Activated T-helper 1 cell treated with anti-CD3 and anti-CD28 coated beads, Interleukin-12 subunit alpha, Interleukin-12 subunit beta, Interleukin-2, Interleukin-4 antibody, amounts not matched to agents 30 ng/mL and 10 ng/mL and 1 ng/mL, durations not matched to agents 14 hours and 24 hours and 36 hours (primary cell): ENCODE measurements at regions not wholly inside any gene's neighbourhood (a gene's known extent, or its start where the extent isn't known, plus 50 kb on each side); places are given as distances from the start of the nearest gene placed in this dataset.

Source experiments
- DNase-seq: peaks from one replicate; pipeline ENCODE4 v3.0.0; 2021; ENCODE audit warnings: low spot score
- H3K27ac Mint-ChIP-seq: one replicate; pipeline ENCODE4 v1.8.0; 2021; ENCODE audit warnings: mild to moderate bottlenecking, mixed read lengths
- H3K27me3 Mint-ChIP-seq: one replicate; pipeline ENCODE4 v1.8.0; 2022; ENCODE audit warnings: mild to moderate bottlenecking, moderate library complexity, mixed read lengths; ENCODE audit not compliant: insufficient read depth
- H3K36me3 Mint-ChIP-seq: one replicate; pipeline ENCODE4 v1.8.0; 2021; ENCODE audit warnings: low read depth, mixed read lengths
- H3K4me1 Mint-ChIP-seq: one replicate; pipeline ENCODE4 v1.8.0; 2021; ENCODE audit warnings: low read depth, mixed read lengths
- H3K4me3 Mint-ChIP-seq: one replicate; pipeline ENCODE4 v1.8.0; 2021; ENCODE audit warnings: mild to moderate bottlenecking, moderate library complexity, mixed read lengths
- H3K9me3 Mint-ChIP-seq: one replicate; pipeline ENCODE4 v1.8.0; 2021; ENCODE audit warnings: mixed read lengths
- intact Hi-C: fragments of 100-400 bp; cut with micrococcal nuclease; formaldehyde crosslinking; loops from one replicate; pipeline ENCODE4 v1.15.1; 2024

DNA sequence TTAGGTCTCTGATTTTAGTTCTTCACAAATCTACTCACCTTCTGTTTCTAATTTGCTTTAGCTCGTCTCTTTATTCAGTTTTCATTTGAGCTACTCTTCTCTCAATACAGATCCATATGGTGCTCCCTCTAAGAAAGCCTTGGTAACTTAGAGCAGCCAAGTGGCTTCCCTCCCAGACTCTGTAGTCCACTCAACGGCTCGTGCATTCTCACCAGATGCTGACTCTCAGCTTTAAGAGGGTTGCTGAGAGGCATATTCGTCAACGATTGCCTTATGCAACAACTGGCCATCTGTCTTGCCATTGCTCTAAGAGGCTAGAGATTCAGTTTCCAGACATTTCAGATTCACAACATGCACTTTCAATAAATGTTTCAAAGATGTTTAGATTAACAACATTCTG, 785.8 kb upstream of the SLC10A2 start:
- Mint-ChIP-seq H3K4me1 (no peaks in the 10 kb centered on the region), H3K27ac (no peak overlapping the region), H3K27me3 (no peaks in the 10 kb centered on the region), H3K9me3 (peaks cover 7% of the 10 kb centered on the region), H3K36me3 (no peaks in the 10 kb centered on the region), H3K4me3 (no peak overlapping the region)
- intact Hi-C loops: no loop called here
- no peak for DNase-seq

DNA sequence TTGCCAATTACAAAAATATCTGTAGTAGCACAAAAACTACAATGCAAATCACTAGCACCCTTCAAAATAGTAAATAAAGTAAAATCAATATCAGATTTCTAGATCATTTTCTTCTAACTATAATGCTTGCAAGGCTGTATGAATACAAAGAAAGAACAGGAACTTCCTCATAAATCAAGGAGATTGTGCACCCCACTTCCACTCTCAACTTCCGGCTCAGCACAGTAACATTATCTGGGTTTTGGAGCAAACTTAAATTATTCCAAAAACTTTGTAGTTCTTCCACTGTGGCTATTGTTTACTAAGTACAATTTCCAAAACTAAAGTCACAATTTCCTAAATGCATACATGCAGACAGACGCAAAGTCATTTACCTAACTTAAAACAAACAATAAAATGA, 778.3 kb upstream of the SLC10A2 start:
- intact Hi-C loops: no loop called here
- Mint-ChIP-seq H3K4me3 (no peak overlapping the region), H3K4me1 (no peaks in the 10 kb centered on the region), H3K27ac (no peak overlapping the region), H3K9me3 (peaks cover 5% of the 10 kb centered on the region), H3K27me3 (no peaks in the 10 kb centered on the region), H3K36me3 (no peaks in the 10 kb centered on the region)
- DNase-seq: no peak

DNA sequence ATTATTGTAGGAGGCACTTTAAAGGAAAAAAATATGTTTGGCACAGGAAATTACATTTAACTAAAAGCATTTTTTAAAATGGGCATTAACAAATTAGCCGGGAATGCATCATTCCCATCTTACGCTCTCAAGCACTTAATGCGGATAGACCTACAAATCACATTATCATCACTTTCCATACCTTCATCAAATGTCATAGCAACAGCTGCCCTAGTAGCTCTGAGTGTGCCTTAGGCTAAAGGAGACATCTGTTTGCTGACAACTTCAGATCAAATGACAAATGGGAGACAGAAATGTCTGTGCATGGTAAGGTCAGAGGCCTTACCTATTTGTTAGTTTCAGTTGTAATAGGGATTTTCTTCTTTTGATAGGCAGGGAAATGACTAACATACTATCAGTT, 773.2 kb upstream of the SLC10A2 start:
- H3K27me3 Mint-ChIP-seq: no peaks in the 10 kb centered on the region
- DNase-seq: no peak
- intact Hi-C loops: no loop called here
- no peaks in the 10 kb centered on the region for H3K9me3 Mint-ChIP-seq
- no peak overlapping the region for H3K27ac Mint-ChIP-seq
- no peaks in the 10 kb centered on the region for H3K4me1 Mint-ChIP-seq
- H3K36me3 Mint-ChIP-seq: no peaks in the 10 kb centered on the region
- no peak overlapping the region for H3K4me3 Mint-ChIP-seq

DNA sequence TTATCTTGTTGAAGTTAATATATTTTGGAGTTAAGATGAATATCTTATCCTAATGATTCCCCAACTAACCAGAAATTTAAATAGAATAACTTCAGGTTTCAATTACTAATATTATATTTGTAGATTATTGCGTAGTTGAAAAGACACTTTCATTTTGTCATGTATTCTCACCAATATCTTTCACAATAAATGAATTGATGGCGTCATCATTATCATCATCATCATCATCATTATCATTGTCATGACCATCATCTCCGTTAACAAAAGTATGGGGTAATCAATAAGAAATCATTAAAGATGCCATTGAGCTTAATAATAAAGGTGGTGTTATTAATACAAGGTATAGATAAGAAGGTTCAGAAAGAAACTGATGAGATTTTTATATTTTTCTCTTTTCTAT, 768.8 kb upstream of the SLC10A2 start:
- Mint-ChIP-seq H3K4me3 (no peak overlapping the region), H3K4me1 (no peaks in the 10 kb centered on the region), H3K36me3 (no peaks in the 10 kb centered on the region), H3K27ac (no peak overlapping the region), H3K9me3 (peaks cover 4% of the 10 kb centered on the region), H3K27me3 (no peaks in the 10 kb centered on the region)
- no peak for DNase-seq
- intact Hi-C loops: no loop called here

GRCh38 chr13:103833294-103833852, 767.2 kb upstream of the SLC10A2 start:
- Mint-ChIP-seq H3K4me1 (no peaks in the 10 kb centered on the region), H3K9me3 (peaks cover 8% of the 10 kb centered on the region), H3K27me3 (no peaks in the 10 kb centered on the region), H3K36me3 (no peaks in the 10 kb centered on the region), H3K4me3 (no peak overlapping the region), H3K27ac (no peak overlapping the region)
- intact Hi-C loops: no loop called here
- DNase-seq: no peak

GRCh38 chr13:103815619-103816018, 749.4 kb upstream of the SLC10A2 start:
- intact Hi-C loops: no loop called here
- Mint-ChIP-seq H3K9me3 (peaks cover 8% of the 10 kb centered on the region), H3K27ac (no peak overlapping the region), H3K36me3 (no peaks in the 10 kb centered on the region), H3K27me3 (no peaks in the 10 kb centered on the region), H3K4me1 (no peaks in the 10 kb centered on the region), H3K4me3 (no peak overlapping the region)
- no peak for DNase-seq

DNA sequence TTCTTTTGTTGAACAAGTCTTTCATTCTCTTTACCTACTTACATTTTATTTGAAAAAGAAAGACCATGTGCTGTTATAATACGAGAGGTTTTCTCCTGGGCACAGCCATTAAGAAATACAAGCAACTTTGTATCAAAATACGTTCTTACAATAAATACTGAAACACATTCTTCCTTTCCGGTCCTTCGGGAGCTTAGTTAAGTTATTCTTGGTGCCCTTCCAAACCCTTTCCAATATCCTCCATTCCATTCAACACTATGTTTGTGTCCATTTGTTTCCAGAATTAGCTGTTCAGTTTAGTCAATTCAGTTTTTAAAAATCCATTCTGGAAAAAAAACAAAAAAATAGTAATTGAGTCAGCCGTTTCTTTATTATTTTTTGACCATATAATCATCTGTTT, 746.8 kb upstream of the SLC10A2 start:
- Mint-ChIP-seq H3K27me3 (no peaks in the 10 kb centered on the region), H3K27ac (no peak overlapping the region), H3K4me1 (no peaks in the 10 kb centered on the region), H3K36me3 (no peaks in the 10 kb centered on the region), H3K9me3 (peaks cover 9% of the 10 kb centered on the region), H3K4me3 (no peak overlapping the region)
- intact Hi-C loops: no loop called here
- no peak for DNase-seq

DNA sequence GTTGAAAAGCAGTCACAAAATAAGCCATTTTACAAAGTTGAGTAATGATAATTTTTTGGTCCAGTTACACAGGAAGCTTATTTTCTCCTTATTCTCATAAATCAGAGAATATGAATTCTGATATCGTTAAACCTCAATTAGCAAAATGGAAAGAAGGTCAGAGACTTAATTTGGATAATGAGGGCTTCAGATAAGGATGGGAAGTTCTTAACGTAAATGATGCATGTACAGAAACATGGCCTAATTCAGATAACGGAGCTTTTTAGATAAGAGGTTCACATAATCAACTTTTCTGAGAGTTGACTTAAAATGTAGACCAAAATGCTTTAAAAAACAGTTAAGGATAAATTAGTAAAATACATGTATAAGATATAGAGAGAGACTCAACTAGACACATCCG, 746.3 kb upstream of the SLC10A2 start:
- DNase-seq: no peak
- Mint-ChIP-seq H3K27ac (no peak overlapping the region), H3K9me3 (peaks cover 13% of the 10 kb centered on the region), H3K27me3 (no peaks in the 10 kb centered on the region), H3K36me3 (no peaks in the 10 kb centered on the region), H3K4me1 (no peaks in the 10 kb centered on the region), H3K4me3 (no peak overlapping the region)
- intact Hi-C loops: no loop called here

DNA sequence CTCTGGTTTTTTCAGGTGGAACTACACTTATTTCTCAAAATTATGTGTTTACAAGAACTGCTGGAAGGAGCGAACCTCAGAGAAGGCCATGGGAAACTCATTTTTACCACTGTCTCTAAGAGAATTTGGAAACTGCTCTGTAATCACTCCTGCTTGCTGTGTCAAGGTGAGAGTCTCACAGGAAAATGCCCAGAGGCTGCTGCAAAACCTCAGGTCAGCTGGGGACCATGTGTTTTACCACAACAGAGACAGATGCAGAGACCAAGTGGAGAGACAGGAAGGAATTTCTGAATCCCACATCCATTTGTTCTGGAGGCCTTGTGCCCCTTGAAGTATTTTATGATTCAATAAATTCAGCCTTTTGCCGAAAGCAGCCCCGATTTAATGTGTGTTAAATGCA, 743.8 kb upstream of the SLC10A2 start:
- intact Hi-C loops: no loop called here
- Mint-ChIP-seq H3K4me3 (no peak overlapping the region), H3K27ac (no peak overlapping the region), H3K27me3 (no peaks in the 10 kb centered on the region), H3K4me1 (no peaks in the 10 kb centered on the region), H3K9me3 (peaks cover 14% of the 10 kb centered on the region), H3K36me3 (no peaks in the 10 kb centered on the region)
- no peak for DNase-seq

- Mint-ChIP-seq H3K27me3 (no peaks in the 10 kb centered on the region), H3K27ac (no peak overlapping the region), H3K9me3 (peaks cover 6% of the 10 kb centered on the region), H3K4me3 (no peak overlapping the region), H3K4me1 (no peaks in the 10 kb centered on the region), H3K36me3 (no peaks in the 10 kb centered on the region)
- intact Hi-C loops: no loop called here
- no peak for DNase-seq
These were observed 739.6 kb upstream of the SLC10A2 start for GRCh38 chr13:103805771-103806170.

DNA sequence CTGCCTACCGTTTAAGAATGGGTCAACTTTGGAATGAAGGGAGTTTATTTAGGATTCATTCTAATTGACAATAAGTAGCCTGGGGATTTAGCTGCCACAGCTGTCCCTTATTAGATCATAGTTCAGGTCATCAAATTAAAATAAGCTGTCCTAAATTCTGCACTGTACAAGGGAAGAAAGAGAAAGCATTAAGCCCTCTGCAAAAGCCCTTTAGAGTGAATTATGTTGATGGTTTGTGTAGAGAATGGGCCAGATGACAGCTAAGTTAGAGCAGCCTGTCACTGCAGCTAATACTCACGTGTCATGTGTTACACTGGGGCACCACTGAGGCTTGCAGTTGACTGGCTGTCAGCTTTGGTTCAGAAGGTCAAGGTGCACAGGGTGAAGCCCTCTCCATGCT, 737.1 kb upstream of the SLC10A2 start:
- intact Hi-C loops: no loop called here
- Mint-ChIP-seq H3K36me3 (no peaks in the 10 kb centered on the region), H3K4me3 (no peak overlapping the region), H3K9me3 (peaks cover 6% of the 10 kb centered on the region), H3K27ac (no peak overlapping the region), H3K27me3 (no peaks in the 10 kb centered on the region), H3K4me1 (no peaks in the 10 kb centered on the region)
- DNase-seq: no peak

GRCh38 chr13:103799028-103799427, 732.8 kb upstream of the SLC10A2 start:
- Mint-ChIP-seq H3K4me1 (no peaks in the 10 kb centered on the region), H3K27me3 (no peaks in the 10 kb centered on the region), H3K27ac (no peak overlapping the region), H3K9me3 (peaks cover 7% of the 10 kb centered on the region), H3K36me3 (no peaks in the 10 kb centered on the region), H3K4me3 (no peak overlapping the region)
- intact Hi-C loops: no loop called here
- DNase-seq: no peak

DNA sequence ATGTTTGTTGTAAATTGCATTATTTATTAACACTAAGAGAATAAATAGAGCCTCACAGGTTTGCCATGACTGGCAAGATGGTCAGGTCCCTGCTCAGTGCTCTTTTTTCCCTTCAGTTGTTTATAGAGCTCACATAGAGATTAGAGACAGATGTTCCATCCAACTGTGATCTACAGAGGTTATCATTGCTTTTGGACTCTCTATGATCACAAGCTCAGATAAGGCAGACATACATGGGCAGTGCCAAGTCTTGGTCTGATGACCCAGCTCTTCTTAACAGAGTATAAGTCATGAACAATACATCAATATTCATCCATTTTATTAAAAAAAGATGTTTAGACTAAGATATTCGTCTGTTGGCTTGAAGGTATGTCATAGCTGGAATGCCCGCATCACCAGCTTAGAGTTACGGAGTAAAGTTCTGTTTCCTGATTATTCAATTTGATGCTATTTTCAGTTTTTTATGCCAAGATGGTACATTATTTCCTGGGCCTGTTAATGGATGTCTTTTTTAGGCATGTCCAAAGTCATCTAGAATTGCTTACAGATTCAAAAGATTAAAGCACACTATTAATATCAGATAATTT, 729.8 kb upstream of the SLC10A2 start:
- no peaks in the 10 kb centered on the region for H3K27me3 Mint-ChIP-seq
- no peaks in the 10 kb centered on the region for H3K4me1 Mint-ChIP-seq
- no peak overlapping the region for H3K4me3 Mint-ChIP-seq
- no peak for DNase-seq
- H3K9me3 Mint-ChIP-seq: peaks cover 7% of the 10 kb centered on the region
- no peak overlapping the region for H3K27ac Mint-ChIP-seq
- no peaks in the 10 kb centered on the region for H3K36me3 Mint-ChIP-seq
- intact Hi-C loops: no loop called here

- Mint-ChIP-seq H3K4me3 (no peak overlapping the region), H3K4me1 (no peaks in the 10 kb centered on the region), H3K9me3 (peaks cover 7% of the 10 kb centered on the region), H3K27ac (no peak overlapping the region), H3K27me3 (no peaks in the 10 kb centered on the region), H3K36me3 (no peaks in the 10 kb centered on the region)
- no peak for DNase-seq
- intact Hi-C loops: no loop called here
These were observed 728.3 kb upstream of the SLC10A2 start for GRCh38 chr13:103794526-103794925.
